ENCODE measurements at regions not wholly inside any gene's neighbourhood (a gene's known extent, or its start where the extent isn't known, plus 50 kb on each side); places are given as distances from the start of the nearest gene placed in this dataset.

- TF ChIP-seq CTCF (IDR thresholded peaks at IDR 0.05) (no peak), POLR2A (IDR thresholded peaks at IDR 0.05) (no peak), POLR2AphosphoS5 (IDR thresholded peaks at IDR 0.05; ENCODE audit: insufficient read depth in 1 of 2, low read depth in 1 of 2) (no peak)
Observed at GRCh38 chr3:20375302-20375701, 189.3 kb upstream of the SGO1 start.

Measured in vagina (tissue), 2 donors.